HG03039 (cell line): ENCODE measurements at regions not wholly inside any gene's neighbourhood (a gene's known extent, or its start where the extent isn't known, plus 50 kb on each side); places are given as distances from the start of the nearest gene placed in this dataset.

Experiments used
- ATAC-seq: cut with Tn5 transposase; IDR thresholded peaks from one replicate; pipeline ENCODE4 v1.9.1; 2021; ENCODE audit warnings: mild to moderate bottlenecking, moderate library complexity; ENCODE audit not compliant: unreplicated experiment

DNA sequence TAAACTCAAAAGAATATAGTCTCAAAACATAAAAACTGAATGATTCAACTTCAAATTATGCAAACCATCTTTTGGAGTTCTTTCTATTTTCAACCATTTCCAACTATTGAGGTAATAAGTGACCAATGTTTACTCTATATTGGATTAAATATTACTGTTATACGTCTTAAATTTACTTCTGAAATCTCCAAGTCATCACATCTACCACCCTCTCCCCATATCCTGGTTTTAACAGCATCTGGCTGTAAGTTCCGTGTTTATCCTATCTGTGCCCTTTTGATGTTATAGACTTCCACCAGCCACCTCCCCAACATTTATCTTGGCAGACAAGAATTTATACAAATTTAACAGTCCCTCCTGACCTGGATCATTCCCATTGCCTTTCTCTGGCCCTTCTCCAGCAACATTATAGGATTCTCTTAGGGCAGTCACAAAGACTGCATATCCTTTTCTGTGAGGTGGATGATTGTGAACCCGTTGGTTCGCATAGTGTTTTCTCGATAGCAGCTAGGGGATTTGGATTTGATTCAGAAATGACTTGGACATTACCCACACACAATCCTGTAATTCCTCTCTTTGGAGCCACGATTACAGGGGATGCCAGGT lies 313.4 kb upstream of the FMN2 start:
- no peak for ATAC-seq

DNA sequence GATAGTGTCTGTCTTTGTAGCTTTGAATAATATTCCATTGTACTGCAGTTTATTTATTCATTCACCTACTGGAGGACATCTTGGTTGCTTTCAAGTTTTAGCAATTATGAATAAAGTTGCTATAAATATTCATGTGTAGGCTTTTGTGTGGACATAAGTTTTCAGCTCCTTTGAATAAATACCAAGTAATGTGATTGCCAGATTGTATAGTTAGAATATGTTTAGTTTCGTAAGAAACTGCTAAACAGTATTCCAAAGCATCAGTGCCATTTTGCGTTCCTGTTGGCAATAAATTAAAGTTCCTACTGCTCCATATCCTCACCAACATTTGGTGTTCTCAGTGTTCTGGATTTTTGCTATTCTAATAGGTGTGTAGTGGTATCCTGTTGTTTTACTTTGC lies 311.7 kb upstream of the FMN2 start:
- ATAC-seq, result no peak

DNA sequence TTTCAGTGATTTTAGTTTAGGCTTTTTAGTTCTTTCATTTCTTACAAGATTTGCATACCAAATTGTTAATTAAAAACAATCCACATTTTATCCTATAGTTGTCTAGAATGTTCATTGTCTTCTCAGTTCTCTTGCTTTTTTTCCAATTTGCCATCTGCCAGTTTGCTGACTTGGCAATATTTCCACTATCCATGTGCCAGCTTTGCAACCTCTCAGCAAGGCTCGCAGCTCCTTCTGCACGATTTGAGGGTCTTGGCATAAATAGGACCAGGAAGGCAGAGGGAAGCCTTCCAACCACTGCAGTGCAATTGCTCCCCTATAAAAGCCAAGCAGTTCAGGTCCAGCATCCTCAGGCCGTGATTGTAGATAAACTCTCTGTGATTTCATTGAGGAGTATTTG lies 306.8 kb upstream of the FMN2 start:
- no peak for ATAC-seq

DNA sequence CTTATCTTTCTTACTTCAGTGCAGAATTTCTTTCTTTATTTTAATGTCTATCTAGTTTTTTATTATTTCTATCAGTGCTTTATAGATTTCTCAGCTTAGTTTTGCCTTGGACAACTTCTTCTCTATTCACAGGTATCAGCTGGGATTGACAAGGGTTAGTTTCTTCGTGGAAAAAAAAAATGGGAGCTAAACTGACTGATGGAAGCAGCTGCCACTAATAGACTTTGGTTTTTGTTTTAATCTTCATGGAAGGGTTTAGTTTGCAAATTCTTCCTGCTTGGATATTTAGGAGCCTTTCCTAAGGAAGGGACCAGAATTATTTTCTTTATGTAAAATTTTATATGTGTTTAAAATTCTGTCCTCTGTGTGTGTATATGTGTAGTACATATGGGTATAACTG lies 306.1 kb upstream of the FMN2 start:
- no peak for ATAC-seq

DNA sequence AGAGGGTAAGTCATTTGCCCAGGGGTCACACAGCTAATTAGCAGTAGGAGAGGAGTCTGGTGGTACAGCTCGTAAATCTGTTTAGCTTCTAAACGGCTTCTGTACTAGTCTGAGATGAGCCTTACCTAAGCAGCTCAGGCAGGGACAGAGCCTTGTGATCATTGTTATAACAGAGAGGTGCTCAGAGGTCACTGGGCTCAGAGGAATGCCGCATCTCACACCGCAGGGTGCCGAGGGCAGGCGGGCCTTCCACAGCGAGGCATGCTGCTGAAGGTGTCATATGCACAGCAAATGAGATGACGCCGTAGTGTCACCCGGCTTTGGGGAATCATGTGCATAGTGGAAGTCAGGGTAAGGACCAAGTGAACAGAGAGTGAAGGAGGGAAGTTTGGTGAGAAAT lies 305.2 kb upstream of the FMN2 start:
- ATAC-seq, result no peak

DNA sequence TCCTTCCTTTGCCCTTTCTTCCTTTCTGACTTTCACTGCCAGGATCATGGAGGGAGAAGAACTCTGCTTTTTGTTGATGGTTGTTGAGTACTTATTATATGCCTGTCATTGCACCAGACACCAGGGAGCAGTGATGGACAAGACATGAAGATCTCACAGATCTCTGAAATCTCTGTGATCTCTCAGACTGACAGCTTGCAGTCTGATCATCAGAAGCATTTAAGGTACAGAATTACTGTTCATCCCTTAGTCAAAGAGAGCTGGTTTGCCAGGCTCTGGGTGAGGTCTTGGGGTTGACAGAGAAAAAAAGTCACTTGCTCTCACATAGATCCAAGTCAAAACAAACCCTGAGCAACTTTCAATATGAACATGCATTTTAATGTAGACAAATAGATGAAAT lies 299.5 kb upstream of the FMN2 start:
- ATAC-seq, result no peak

DNA sequence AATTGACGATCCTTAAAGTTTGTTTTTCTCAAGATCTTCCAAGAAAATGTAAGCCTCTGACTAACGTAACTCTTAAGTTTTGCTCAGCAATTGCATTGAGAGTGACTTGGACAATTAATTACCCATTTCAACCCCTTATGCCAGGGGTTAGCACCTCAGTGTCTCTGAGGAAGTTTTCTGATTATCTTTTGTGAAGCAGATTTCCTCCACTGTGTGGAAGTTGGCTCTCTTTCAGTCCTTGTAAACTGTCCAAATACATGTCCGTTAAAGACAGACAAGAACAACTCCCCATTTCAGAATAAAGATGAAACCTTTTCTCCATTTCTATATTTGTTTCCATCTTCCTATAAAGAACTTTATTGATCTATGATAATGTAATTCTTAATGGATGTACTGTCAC lies 296.4 kb upstream of the FMN2 start:
- ATAC-seq, result no peak

DNA sequence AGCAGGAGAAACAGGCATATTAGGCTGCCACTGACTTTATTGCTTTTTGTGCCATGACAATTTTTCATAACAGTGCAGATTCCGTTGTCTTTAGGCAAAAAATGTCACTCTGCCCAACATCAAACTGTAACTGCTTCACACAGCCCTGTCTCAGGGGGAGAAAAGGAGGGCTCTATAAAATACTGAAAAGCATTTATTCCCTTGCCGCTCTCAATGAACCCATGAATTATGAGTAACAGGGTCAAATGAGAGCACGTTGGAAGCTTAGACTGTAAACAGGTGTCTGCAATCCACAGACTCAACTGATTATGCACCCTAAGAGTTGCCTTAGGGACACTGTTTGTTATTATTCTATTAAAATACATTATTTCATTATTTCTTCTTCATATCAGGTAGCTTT lies 292.1 kb upstream of the FMN2 start:
- no peak for ATAC-seq

DNA sequence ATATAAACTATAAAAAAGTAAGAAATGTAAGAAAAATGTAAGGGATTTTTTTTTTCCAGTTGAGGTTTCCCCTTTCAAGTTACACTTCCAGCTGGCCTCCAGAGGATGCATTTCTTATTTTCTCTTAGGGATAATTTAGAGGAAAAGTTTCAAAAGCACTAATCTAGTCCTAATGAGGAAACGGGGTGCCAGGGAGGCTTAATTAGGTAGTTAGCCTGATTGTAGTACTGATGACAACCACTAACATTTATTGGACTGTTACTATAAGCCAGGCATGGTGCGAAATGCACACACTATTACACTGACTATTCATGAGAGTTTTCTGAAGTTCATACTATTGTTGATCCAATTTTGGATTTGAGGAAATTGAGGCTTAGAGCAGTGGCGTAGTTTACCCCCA lies 290.8 kb upstream of the FMN2 start:
- no peak for ATAC-seq

DNA sequence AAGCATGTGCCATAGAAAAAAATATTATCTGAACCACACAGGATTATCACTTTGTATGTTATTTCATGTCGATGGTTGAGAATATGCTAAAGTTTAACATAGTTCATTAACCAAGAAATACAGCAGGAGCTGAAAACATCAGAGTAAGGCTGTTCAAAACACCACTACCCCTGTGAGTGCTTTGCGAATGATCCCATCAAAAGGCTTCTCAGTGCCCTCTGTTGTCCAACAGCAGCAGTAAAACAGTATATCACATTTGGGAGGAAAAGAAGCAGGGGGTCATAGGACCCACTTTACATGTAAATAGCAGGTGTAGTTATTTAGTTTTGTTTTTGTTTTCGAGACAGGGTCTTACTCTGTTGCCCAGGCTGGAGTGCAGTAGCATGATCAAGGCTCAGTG lies 289.4 kb upstream of the FMN2 start:
- no peak for ATAC-seq

DNA sequence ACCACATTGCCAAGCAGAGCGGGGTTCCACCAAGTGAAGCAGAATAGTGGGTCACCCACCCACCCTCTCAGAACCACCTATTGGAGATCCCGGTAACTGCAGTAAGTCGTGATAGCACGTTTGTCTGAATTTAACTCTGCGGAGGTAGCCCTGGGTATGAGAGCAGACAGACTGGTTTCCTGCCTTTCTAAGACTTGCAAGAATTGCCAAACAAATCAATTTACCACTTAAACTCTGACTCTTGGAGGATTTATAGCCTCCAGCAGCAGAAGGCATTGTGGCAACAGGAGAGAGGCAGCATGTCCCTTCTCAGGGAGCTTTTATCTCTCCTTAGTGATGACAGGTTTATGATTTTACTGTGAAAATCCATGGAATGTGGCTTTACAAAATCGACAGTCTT lies 287.9 kb upstream of the FMN2 start:
- ATAC-seq, result no peak

DNA sequence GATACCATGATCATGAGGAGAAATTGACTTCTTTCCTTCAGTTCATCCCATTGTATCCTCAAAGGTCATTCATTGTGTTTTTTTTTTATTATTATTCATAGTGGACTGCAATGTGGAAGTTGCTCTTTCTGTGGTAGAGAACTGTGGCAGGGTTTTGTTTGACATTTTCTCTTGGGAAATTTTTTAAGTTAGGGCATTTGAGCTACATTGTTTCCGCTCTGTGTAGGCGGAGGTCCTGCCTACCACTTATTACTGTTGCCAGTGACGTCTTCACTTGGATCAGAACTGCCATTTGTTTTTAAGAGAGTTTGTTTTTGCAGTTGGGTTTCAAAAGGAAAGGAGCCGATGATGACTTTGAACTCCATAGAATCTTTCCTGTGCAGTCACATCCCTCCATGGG lies 287.4 kb upstream of the FMN2 start:
- no peak for ATAC-seq

DNA sequence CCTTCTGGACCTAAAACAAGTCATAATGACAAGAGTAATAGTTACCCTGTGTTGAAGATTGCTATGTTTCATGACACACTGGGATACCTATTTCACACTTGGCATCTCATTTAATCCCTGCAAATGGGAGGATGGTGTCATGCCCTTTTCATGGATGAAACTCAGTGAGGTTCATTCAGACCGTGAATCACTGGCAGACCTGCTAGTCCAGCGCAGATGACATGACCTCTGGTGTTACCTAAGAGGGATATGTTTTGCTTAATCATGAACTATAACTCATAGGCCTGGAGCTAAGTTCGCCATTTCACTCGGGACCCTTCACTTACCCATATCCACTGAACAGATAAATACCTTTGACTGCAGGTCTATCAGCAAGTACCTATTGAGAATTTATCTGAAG lies 286.6 kb upstream of the FMN2 start:
- ATAC-seq, result no peak

DNA sequence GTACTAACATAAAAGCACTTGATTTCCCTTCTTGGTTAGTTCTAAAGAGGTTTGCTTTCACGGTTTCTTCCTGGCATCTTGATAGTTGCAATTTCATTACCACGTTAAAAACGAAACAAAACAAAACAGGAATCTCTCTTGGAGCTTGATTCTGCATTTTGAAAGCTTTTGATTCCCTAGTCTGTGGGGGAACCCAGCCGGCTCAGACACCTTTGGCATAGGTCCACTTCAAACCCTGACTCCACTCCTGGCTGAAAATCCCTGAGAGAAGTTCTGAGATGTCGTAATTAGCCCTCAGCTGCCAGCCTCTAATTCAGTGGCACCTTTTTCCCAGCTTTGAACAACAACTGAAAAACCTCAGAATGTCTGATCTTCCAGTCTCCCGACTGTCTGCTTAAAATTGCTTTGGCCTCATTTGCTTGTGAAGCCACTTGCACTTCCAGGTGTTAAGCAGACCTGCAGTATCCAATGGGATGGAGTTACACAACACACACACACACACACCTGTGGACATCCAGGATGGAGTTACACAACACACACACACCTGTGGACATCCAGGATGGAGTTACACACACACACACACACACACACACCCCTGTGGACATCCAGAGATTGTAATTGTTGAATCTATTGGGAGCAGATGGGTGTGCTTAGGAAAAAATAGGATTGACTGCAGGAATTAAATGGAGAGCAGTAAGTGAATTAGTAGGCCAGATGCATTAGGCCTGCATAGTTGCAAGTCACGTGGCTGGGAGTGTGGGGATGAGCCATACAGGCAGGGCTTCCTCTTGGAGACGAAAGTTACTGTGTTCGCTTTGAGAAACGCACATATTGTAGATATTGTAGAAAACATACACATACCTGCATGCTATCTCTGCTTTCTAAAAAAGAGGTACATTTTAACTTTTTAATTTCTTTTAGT lies 285.6 kb upstream of the FMN2 start:
- ATAC-seq, result no peak

DNA sequence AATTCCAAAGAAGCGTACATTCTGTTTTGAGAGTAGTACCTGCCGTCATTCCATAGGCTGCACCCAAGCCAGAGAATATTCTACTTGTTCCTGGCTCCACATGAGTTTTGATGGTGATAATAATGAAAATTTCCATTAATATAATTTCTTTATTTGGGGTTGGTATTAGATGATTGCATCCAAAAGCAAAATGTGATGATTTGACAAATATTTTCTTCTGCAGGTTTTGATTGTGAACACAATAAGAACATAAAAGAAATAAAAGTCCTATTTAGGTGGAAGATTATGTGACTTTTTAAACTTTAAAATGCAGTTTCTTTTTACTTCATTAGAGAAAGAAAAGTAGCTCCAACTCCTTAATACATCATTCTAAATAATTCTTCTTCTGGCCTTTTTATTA lies 284.8 kb upstream of the FMN2 start:
- ATAC-seq, result no peak

DNA sequence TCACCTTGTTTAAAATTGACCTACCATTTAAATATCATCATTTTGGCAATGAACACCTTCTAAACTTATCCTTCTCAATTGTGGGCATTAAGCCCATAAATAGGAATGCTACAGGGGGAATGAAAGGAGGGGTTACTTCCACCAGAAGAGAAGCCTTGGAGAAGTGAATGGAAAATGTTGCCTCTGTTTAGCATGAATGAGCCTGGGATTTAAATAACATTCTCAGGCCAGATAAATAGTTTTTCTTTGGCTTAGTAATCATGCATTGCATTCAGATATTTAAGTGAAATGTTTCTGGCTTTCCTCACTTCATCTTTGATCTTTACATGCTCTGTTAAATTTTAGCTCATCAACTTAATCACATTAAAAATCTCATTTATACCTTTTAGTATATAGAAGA lies 284.3 kb upstream of the FMN2 start:
- no peak for ATAC-seq

DNA sequence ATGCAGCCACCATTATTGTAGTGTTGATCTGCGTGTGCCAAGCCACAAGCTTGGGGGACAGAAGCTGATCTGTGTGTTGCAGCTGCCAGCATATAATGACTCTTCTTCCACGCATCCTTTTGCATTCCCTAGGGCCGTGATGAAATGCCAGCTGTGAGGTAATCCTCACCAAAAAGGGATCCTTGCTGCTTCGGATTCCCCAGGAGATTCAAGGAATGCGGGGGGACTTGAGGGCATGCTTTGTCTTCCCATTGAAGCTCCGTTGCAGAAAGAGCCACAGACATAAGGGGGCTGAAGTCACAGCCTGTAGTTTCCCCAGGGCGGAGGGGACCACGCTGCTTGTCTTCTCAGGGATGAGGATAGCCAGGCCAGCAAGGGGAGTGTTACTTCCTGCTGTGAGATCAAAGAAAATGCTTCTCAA lies 281.6 kb upstream of the FMN2 start:
- ATAC-seq, result no peak

DNA sequence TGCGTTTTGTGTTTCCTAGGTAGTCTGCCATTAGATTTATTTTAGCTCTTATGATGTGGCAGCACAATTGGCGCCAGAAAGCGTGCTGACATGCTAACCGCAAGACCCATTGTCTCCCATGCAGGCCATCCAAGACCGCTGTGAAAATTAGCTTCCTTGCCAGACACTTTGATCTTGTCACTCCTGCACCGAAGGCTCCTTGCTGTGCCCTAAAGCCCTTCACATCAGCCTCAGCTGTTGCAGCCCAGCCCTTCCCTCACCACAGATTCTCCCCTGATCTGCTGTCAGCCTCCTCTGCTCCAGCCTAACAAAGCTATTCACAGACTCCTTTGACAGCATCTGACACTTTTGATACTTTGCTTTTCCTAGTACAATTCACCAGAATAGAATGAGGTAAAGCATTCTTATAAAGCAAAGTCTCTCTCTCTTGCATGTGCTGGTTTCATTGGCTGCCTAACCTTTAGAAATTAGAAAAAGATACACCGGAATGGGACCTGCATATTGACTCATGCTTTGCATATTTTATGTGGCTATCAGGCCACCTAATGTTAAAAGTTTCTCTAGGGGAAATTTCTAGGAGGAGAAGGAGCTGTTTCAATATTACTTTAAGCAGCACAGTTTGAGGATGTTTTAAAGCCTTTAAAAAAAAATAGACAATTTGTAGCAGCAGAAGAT lies 280.3 kb upstream of the FMN2 start:
- no peak for ATAC-seq

DNA sequence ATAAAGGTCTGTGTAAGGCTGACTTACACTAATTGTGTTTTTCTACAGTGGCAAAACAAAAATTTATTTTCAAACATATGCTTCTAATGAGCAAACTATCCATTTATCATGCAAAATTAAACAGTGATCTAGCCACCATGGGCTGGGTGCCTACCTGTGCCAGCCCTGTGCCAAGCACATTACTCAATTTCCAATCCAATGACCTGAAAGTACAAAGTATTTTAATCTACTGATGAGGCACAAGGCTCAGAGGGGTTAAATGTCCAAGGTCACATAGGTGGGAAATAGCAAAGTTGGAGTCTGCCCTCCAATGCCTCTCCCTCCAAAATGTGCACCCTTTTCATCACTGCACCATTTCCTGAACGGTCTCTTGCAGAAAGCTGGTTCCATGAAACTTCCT lies 279.1 kb upstream of the FMN2 start:
- no peak for ATAC-seq

DNA sequence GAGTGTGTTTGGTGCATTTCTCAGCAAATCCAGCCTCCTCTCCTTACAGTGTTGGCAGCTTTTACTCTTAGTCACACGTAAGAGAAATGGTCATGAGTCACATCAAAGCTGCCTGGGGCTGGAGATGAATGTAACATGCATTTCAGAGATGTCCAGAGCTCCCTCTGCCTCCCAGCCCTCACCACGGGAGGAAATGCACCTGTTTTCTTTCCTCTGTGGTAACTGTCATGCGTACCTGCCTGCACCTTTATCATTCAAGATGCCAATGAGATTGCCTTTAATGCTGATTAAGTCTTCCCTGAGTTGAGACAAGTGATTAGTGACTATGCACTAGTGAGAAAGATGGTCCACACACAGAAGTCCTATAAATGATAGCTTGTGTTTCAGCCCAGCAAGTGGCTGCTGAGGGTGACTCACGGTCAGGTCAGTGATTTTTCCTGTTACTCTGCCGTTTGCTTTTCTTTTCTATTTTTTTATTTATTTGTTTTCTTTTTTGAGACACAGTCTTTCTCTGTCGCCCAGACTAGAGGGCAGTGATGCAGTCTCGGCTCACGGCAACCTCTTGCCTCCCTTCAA lies 277.3 kb upstream of the FMN2 start:
- no peak for ATAC-seq

DNA sequence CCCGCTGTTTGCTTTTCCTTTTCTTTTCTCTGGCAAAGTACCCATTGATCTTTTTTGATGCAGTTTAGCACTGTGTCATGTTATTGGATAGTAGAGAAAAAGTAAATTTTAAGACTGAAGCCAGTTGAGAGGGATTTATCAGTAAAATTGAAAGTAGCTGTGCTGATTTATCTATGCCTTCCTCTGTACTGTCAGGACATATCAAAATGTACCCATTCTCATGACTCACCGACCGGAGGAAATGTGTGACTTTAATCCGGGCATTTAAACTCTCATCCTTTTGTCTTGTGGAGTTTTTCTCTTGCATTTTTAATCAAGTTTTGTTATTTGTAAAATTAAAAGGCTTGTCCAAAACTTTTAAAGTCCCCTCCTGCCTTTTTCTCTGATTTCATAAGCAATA lies 276.6 kb upstream of the FMN2 start:
- ATAC-seq, result no peak
